ENCODE measurements at regions not wholly inside any gene's neighbourhood (a gene's known extent, or its start where the extent isn't known, plus 50 kb on each side); places are given as distances from the start of the nearest gene placed in this dataset.

DNA sequence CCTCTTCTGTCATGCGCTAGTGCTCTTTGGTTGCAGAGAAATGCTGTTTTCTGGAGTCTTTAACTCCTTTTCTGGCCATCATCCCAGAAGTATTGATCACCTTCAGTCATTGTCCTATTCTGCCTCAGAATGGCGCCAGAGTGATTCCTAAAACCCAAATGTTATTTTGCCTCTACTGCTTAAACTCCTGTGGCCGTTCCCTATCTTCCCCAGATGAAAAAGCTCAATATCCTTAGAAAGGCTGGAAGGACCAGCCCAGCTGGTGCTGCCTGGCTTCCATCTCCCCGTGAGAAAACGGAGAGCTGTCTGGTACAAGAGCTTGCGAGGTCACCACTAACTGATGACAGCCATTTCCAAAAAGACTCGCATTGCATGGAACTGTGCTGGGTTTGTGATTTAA is 179.1 kb downstream of the RBM26 start:
- no peak overlapping the region for H3K27ac Mint-ChIP-seq (ENCODE audit: unreplicated experiment)
- TF ChIP-seq, protein P1, sequence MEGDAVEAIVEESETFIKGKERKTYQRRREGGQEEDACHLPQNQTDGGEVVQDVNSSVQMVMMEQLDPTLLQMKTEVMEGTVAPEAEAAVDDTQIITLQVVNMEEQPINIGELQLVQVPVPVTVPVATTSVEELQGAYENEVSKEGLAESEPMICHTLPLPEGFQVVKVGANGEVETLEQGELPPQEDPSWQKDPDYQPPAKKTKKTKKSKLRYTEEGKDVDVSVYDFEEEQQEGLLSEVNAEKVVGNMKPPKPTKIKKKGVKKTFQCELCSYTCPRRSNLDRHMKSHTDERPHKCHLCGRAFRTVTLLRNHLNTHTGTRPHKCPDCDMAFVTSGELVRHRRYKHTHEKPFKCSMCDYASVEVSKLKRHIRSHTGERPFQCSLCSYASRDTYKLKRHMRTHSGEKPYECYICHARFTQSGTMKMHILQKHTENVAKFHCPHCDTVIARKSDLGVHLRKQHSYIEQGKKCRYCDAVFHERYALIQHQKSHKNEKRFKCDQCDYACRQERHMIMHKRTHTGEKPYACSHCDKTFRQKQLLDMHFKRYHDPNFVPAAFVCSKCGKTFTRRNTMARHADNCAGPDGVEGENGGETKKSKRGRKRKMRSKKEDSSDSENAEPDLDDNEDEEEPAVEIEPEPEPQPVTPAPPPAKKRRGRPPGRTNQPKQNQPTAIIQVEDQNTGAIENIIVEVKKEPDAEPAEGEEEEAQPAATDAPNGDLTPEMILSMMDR (IDR thresholded peaks at IDR 0.05; ENCODE audit: unreplicated experiment), result no peak
- H3K27me3 Mint-ChIP-seq (ENCODE audit: unreplicated experiment), result no peaks in the 10 kb centered on the region
- H3K9me3 Mint-ChIP-seq (ENCODE audit: unreplicated experiment), result no peaks in the 10 kb centered on the region
- no peak for DNase-seq (ENCODE audit: low spot score)
- H3K36me3 Mint-ChIP-seq (ENCODE audit: low read depth, unreplicated experiment), result peaks cover 3% of the 10 kb centered on the region
- H3K4me1 Mint-ChIP-seq (ENCODE audit: unreplicated experiment), result peaks cover 23% of the 10 kb centered on the region
- no peak overlapping the region for H3K4me3 Mint-ChIP-seq (ENCODE audit: unreplicated experiment)

DNA sequence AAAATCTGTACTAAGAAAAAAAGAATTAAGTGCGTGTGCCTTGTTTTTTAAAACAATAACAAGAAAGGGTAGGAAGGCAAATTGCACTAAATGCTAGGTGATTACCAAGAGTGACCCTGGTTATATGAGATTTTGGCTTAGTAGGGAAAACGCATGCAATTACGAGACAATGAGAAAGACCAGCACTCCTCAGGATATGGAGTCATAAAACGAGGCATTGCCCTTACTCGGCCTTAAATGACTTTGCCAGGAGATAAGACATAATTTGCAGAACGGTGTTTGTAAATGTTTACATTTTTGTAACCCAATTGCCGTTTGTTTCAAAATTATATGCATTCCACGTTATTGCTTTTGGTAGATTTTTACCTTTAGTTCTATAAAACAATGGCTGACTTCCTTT is 179.8 kb downstream of the RBM26 start:
- Mint-ChIP-seq H3K27me3 (ENCODE audit: unreplicated experiment) (peaks cover 1% of the 10 kb centered on the region), H3K4me3 (ENCODE audit: unreplicated experiment) (no peak overlapping the region), H3K4me1 (ENCODE audit: unreplicated experiment) (peaks cover 29% of the 10 kb centered on the region), H3K27ac (ENCODE audit: unreplicated experiment) (peak overlapping the region; percentile 79), H3K9me3 (ENCODE audit: unreplicated experiment) (no peaks in the 10 kb centered on the region), H3K36me3 (ENCODE audit: low read depth, unreplicated experiment) (peaks cover 3% of the 10 kb centered on the region)
- TF ChIP-seq, protein P1 (IDR thresholded peaks at IDR 0.05; ENCODE audit: unreplicated experiment), result no peak
- no peak for DNase-seq (ENCODE audit: low spot score)

DNA sequence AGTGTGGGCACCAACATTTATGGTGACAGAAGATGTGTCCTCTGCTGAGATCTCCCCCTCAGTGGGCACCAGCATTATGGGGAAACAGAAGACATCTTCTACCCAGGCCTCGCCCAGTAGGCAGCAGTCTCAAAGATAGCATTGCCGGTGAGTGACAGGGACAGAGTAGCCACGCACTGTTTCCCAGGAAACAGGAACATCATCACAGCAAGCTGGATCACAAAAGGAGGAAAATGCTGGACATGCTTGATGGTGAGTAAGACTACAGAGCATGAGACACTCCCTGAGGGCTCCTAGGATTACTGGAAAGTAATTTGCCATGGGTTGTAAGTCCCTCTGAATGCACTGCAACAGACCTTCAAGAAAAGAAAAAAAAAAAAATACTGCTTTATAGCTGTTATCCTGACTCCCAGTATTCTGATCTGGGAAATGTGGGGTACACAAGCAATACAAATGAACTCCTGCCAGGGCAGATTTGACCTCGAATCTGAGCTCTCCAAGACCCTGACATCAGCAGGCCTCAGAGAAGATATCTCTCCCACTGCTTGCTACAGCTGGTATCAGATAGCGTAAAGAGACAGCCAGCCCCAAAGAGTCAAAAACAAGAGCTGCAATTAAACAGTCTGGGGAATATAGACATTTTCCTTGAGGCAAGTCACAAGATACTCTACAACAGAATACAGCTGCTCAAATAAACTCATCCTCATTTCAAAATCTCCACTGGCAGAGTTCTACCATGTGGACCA is 180.4 kb downstream of the RBM26 start:
- peaks cover 1% of the 10 kb centered on the region for H3K27me3 Mint-ChIP-seq (ENCODE audit: unreplicated experiment)
- DNase-seq (ENCODE audit: low spot score), result no peak
- H3K9me3 Mint-ChIP-seq (ENCODE audit: unreplicated experiment), result no peaks in the 10 kb centered on the region
- no peak overlapping the region for H3K4me3 Mint-ChIP-seq (ENCODE audit: unreplicated experiment)
- peaks cover 3% of the 10 kb centered on the region for H3K36me3 Mint-ChIP-seq (ENCODE audit: low read depth, unreplicated experiment)
- peaks cover 32% of the 10 kb centered on the region for H3K4me1 Mint-ChIP-seq (ENCODE audit: unreplicated experiment)
- H3K27ac Mint-ChIP-seq (ENCODE audit: unreplicated experiment), result peak overlapping the region; percentile 79
- TF ChIP-seq, protein P1 (IDR thresholded peaks at IDR 0.05; ENCODE audit: unreplicated experiment), result no peak

DNA sequence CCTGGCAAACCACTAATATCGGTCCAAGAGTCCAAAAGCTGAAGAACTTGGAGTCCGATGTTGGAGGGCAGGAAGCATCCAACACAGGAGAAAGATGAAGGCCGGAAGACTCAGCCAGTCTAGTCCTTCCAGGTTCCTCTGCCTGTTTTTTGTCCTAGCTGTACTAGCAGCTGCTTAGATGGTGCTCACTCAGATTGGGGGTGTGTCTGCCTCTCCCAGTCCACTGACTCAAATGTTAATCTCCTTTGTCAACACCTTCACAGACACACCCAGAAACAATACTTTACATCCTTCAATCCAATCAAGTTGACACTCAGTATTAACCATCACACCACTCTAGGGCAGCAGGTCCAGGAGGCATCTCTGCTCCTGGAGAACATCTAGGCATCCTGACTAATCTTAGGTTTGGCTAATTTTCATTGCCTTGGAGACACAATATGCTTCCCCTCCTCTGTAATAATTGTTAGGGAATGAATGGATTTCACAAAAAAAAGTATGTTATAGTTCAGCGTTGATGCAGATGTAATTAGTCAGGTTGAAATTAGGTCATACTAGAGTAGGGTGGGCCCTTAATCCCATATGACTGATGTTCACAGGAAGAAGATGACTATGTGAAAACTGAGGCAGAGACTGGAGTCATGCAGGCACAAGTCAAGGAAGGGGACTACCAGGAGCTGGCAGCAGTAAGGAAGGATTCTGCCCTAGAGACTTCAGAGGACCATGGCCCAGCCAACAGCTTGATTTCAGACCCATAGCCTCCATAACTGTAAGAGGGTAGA is 183.4 kb downstream of the RBM26 start:
- peaks cover 3% of the 10 kb centered on the region for H3K36me3 Mint-ChIP-seq (ENCODE audit: low read depth, unreplicated experiment)
- peaks cover 1% of the 10 kb centered on the region for H3K27me3 Mint-ChIP-seq (ENCODE audit: unreplicated experiment)
- peak overlapping the region; percentile 32 for H3K4me3 Mint-ChIP-seq (ENCODE audit: unreplicated experiment)
- peaks cover 32% of the 10 kb centered on the region for H3K4me1 Mint-ChIP-seq (ENCODE audit: unreplicated experiment)
- DNase-seq (ENCODE audit: low spot score), result no peak
- H3K27ac Mint-ChIP-seq (ENCODE audit: unreplicated experiment), result no peak overlapping the region
- H3K9me3 Mint-ChIP-seq (ENCODE audit: unreplicated experiment), result no peaks in the 10 kb centered on the region
- TF ChIP-seq, protein P1 (IDR thresholded peaks at IDR 0.05; ENCODE audit: unreplicated experiment), result no peak
